Fibroblast of lung (primary cell): ENCODE measurements at regions not wholly inside any gene's neighbourhood (a gene's known extent, or its start where the extent isn't known, plus 50 kb on each side); places are given as distances from the start of the nearest gene placed in this dataset.

Experiments used
- DNase-seq, 2 donors: peaks; one replicate each; pipeline versions ENCODE4 v3.0.0 to v3.0.0-alpha.2; 2010; ENCODE audit warnings: low read depth in 2 of 2
- H2AFZ ChIP-seq: 2 replicates; pipeline ENCODE4 v1.5.1; 2012; ENCODE audit warnings: low read length, control low read depth, inconsistent platforms
- H3K27ac ChIP-seq: 2 replicates; pipeline ENCODE4 v1.5.1; 2011; ENCODE audit warnings: low read length, control low read depth; ENCODE audit not compliant: insufficient read depth
- H3K27me3 ChIP-seq: 2 replicates; pipeline ENCODE4 v1.5.1; 2011; ENCODE audit warnings: mild to moderate bottlenecking, low read length; ENCODE audit not compliant: control insufficient read depth, insufficient read depth
- H3K36me3 ChIP-seq: 2 replicates; pipeline ENCODE4 v1.5.1; 2011; ENCODE audit warnings: low read length; ENCODE audit not compliant: control insufficient read depth, insufficient read depth
- H3K4me1 ChIP-seq: 2 replicates; pipeline ENCODE4 v1.5.1; 2011; ENCODE audit warnings: low read length; ENCODE audit not compliant: control insufficient read depth, insufficient read depth; ENCODE audit errors: extremely low read depth
- H3K4me2 ChIP-seq: 2 replicates; pipeline ENCODE4 v1.5.1; 2011; ENCODE audit warnings: low read length, control low read depth; ENCODE audit not compliant: insufficient read depth; ENCODE audit errors: extremely low read depth
- H3K4me3 ChIP-seq, 4 experiments: fragments of 200-600 bp in 1 of 4; sonication (generic) in 1 of 4; replicated peaks in 1 of 4; 2 replicates each; pipeline ENCODE4 v1.5.1; 2011 to 2016; ENCODE audit warnings: low read length in 4 of 4, low read depth in 3 of 4, mild to moderate bottlenecking in 3 of 4, control low read depth in 2 of 4, inconsistent platforms in 1 of 4, mixed read lengths in 1 of 4; ENCODE audit not compliant: insufficient read depth in 1 of 4; ENCODE audit errors: control extremely low read depth in 1 of 4
- H3K79me2 ChIP-seq: 2 replicates; pipeline ENCODE4 v1.5.1; 2012; ENCODE audit warnings: mild to moderate bottlenecking, low read length, inconsistent platforms; ENCODE audit not compliant: control insufficient read depth, insufficient read depth
- H3K9ac ChIP-seq: 2 replicates; pipeline ENCODE4 v1.5.1; 2011; ENCODE audit warnings: mild to moderate bottlenecking, low read length, control low read depth; ENCODE audit not compliant: insufficient read depth
- H3K9me3 ChIP-seq: 2 replicates; pipeline ENCODE4 v1.5.1; 2012; ENCODE audit warnings: low read depth, low read length; ENCODE audit not compliant: control insufficient read depth, insufficient read depth
- H4K20me1 ChIP-seq: 2 replicates; pipeline ENCODE4 v1.5.1; 2011; ENCODE audit warnings: low read length; ENCODE audit not compliant: control insufficient read depth, insufficient read depth; ENCODE audit errors: extremely low read depth
- EZH2 ChIP-seq: IDR thresholded peaks from 2 replicates; pipeline ENCODE4 v1.5.1; 2012; ENCODE audit warnings: low read length, control low read depth, mild to moderate bottlenecking; ENCODE audit errors: missing control alignments
- TF ChIP-seq, protein P1 (sequence below), 2 donors: IDR thresholded peaks in 1 of 2; conservative IDR thresholded peaks in 1 of 2; 1 replicate in 1 of 2; 2 replicates in 1 of 2; pipeline ENCODE4 v1.5.1; 2011 to 2012; ENCODE audit warnings: low read length in 2 of 2, control low read depth in 1 of 2, inconsistent platforms in 1 of 2, low read depth in 1 of 2, mild to moderate bottlenecking in 1 of 2

GRCh38 chr4:71685975-71686374, 97.9 kb downstream of the GC start:
- Histone ChIP-seq H2AFZ (no peak overlapping the region), H4K20me1 (no peaks in the 10 kb centered on the region), H3K4me2 (no peak overlapping the region), H3K27ac (no peak overlapping the region), H3K27me3 (no peaks in the 10 kb centered on the region), H3K9ac (no peak overlapping the region), H3K79me2 (no peaks in the 10 kb centered on the region), H3K36me3 (no peaks in the 10 kb centered on the region), H3K4me3 (no peak overlapping the region), H3K4me1 (no peaks in the 10 kb centered on the region), H3K9me3 (no peaks in the 10 kb centered on the region)
- DNase-seq: no peak
- TF ChIP-seq, protein P1, sequence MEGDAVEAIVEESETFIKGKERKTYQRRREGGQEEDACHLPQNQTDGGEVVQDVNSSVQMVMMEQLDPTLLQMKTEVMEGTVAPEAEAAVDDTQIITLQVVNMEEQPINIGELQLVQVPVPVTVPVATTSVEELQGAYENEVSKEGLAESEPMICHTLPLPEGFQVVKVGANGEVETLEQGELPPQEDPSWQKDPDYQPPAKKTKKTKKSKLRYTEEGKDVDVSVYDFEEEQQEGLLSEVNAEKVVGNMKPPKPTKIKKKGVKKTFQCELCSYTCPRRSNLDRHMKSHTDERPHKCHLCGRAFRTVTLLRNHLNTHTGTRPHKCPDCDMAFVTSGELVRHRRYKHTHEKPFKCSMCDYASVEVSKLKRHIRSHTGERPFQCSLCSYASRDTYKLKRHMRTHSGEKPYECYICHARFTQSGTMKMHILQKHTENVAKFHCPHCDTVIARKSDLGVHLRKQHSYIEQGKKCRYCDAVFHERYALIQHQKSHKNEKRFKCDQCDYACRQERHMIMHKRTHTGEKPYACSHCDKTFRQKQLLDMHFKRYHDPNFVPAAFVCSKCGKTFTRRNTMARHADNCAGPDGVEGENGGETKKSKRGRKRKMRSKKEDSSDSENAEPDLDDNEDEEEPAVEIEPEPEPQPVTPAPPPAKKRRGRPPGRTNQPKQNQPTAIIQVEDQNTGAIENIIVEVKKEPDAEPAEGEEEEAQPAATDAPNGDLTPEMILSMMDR (conservative IDR thresholded peaks at IDR 0.05 in 1 of 2, IDR thresholded peaks at IDR 0.05 in 1 of 2; ENCODE audit: low read depth in 1 of 2, low read length in 2 of 2): no peak
- TF ChIP-seq EZH2: no peak

GRCh38 chr4:71683309-71683708, 100.6 kb downstream of the GC start:
- Histone ChIP-seq H3K79me2 (no peaks in the 10 kb centered on the region), H3K9ac (no peak overlapping the region), H3K27me3 (no peaks in the 10 kb centered on the region), H3K4me1 (no peaks in the 10 kb centered on the region), H3K36me3 (no peaks in the 10 kb centered on the region), H3K27ac (no peak overlapping the region), H3K9me3 (no peaks in the 10 kb centered on the region), H4K20me1 (no peaks in the 10 kb centered on the region), H3K4me3 (no peak overlapping the region), H3K4me2 (no peak overlapping the region), H2AFZ (no peak overlapping the region)
- peak in 1 of 2 donors; percentile 26 for DNase-seq
- TF ChIP-seq EZH2: no peak
- TF ChIP-seq, protein P1 (conservative IDR thresholded peaks at IDR 0.05 in 1 of 2, IDR thresholded peaks at IDR 0.05 in 1 of 2; ENCODE audit: low read depth in 1 of 2, low read length in 2 of 2): no peak

DNA sequence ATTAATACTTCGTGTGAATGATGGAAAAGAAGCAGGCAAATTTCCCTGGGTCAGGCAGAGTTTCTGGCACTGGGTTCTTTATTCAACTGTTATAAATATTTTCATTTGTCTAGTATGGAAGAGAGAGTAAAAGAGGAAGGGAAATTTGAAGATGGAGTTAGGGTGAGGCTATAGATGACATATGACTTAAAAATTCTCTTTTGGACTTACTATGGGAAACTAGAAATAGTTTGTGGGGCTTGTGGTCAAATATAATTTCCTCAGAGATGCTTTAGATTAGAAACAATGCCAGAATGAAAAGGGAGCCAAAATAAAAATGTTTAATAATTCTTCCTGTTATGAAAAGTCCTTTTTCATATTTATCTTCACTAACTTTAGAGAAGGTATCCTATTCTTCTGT, 103.2 kb downstream of the GC start:
- H3K4me1 ChIP-seq: no peaks in the 10 kb centered on the region
- no peaks in the 10 kb centered on the region for H3K36me3 ChIP-seq
- DNase-seq: peak; percentile 0 to 58
- no peak overlapping the region for H2AFZ ChIP-seq
- no peak overlapping the region for H3K4me2 ChIP-seq
- no peaks in the 10 kb centered on the region for H3K9me3 ChIP-seq
- no peak overlapping the region for H3K27ac ChIP-seq
- no peak overlapping the region for H3K4me3 ChIP-seq
- H3K9ac ChIP-seq: no peak overlapping the region
- no peaks in the 10 kb centered on the region for H3K79me2 ChIP-seq
- H4K20me1 ChIP-seq: no peaks in the 10 kb centered on the region
- no peaks in the 10 kb centered on the region for H3K27me3 ChIP-seq
- no peak for TF ChIP-seq EZH2
- TF ChIP-seq, protein P1 (conservative IDR thresholded peaks at IDR 0.05 in 1 of 2, IDR thresholded peaks at IDR 0.05 in 1 of 2; ENCODE audit: low read depth in 1 of 2, low read length in 2 of 2): no peak
